CD4-positive, alpha-beta T cell treated with Interleukin-10 for 1 hour (primary cell): ENCODE measurements at regions not wholly inside any gene's neighbourhood (a gene's known extent, or its start where the extent isn't known, plus 50 kb on each side); places are given as distances from the start of the nearest gene placed in this dataset.

Experiments
- DNase-seq: peaks from one replicate; pipeline ENCODE4 v3.0.0-alpha.2; 2020

DNA sequence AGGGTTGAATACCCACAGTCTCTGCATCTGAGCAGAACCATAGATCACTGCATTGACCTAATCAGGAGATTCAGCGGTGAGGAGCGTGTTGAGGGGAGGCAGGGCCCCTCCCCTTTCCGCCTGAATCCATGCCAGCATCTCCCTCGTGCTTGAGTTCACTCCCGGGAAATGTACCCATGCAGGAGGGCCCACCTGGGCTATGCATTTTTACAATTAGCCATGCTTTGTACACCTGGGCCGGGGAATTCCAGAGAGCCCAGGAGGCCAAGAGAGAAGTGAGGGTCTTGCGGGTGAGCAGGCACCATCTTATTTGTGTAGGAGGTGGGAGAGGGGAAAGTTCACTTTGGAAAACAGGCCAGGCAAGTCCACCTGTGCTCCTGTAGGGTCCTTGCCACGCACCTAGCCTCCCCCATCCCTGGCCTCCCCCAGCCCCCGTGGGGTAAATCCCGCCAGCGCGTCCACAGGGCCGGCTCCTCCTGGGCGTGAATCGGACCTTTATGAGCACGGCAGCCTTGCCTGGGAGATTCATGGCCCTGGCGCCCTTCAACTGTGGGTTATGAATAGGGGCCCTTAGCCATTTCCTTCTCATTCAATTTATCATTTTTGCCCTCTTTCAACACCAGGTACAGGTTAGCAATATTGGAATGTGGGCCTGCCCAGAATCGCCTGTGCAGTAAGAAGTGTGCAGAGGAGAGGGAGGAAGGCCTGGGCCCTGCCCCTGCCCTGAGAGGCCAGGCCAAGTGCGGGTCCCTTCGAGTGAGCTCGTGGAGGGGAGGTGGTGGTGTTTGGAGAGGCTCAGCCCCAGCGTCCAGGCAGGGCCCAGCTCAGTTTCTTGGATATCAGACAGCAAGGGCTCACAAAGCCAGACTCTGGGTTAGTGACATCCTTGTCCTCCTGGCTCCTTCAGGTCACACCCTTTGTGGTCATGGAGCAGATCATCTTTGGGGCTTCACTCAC is 84.4 kb upstream of the ACTRT2 start:
- DNase-seq, result no peak

DNA sequence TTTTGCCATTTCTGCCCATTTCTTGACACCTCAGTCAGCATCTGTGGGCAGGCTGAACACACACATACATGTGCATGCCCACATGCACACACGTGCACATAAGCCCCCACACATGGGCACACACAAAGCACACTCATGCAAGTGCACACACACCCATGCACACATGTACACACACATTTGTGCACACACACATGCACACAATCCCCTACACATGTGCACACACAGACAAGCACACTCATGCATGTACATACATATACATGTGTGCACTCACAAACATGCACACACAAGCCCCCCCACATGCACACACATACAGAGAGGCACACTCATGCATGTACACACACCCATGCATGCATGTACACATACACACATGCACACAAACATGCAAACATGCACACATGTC is 83.5 kb upstream of the ACTRT2 start:
- DNase-seq, result no peak

DNA sequence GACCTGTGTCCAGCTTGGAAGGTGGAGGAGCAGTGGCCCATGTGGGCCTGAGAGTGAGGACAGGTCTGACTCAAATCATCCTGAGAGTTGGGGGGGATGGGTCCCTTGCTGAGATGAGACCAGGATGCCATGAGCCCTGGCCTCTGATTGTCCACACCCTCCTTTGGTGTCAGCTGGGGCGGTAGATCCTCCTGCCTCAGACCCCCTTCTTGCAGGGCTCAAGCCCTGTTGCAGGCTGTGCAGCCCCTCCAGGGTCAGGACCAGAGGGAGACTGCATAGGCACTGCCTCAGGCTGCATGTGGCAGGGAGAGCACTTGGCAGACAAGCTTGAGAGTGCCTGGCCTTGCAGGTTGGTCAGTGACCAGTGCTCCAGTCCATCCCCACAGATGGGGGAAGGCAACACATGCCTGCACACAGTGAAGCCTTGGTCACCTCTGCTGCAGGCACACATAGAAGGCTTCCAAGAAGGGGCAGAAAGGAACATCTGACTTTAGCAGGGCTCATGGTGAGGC is 82.2 kb upstream of the ACTRT2 start:
- DNase-seq, result no peak

DNA sequence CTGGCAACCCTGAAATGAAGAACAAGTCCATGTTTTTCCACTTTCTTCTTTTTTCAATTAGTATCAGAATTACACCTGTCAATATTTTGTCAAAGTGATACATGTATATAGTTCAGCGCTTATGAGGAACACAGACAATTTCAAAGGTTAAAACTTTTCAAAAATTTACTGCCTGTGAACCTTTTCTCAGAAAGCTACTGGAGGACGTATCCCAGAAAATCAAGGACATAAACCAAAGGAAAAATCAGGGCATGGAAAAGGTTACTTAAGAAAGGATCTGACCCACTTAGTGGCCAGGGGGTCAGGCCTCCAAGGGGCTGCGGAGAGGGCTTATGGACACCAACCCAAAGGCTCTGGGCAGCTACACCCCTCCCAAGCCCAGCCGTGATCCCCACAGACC is 81.1 kb upstream of the ACTRT2 start:
- no peak for DNase-seq

DNA sequence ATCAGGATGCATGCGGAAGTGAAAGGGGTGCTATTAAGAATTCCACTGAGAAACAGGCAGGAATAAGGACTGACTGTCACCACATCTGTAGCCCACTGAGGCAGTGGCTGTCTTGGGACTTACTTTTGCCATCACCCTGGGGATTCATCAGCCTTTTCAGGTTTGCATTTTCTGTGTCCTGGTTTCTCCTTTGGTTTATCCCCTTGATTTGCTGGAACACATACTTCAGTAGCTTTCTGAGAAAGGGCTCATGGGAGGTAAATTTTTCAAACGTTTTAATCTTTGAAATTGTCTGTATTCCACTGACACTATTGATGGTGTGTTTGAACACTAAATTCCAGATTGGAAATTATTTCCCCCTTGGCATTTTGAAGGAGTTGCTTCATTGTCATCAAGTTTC is 80.2 kb upstream of the ACTRT2 start:
- DNase-seq, result no peak

DNA sequence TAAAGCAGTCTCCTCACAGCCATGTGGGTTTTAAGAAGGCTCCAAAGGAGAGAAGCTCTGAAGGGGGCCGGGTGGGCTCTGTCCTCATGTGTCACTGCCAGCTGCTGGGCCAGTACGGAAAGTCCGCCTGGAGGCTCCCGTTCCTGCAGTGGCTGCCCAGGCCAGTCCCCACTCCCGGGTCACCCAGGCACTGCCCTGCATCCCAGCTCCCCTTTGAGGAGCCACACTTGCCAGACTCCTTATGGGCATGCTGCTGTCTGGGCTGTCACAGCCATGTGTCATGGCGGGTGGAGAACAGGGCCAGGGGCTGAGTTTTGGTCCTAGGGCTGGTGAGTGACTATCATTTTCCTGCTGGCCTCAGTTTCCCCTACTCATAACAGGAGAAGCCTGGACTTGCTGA is 79.4 kb upstream of the ACTRT2 start:
- DNase-seq, result no peak

DNA sequence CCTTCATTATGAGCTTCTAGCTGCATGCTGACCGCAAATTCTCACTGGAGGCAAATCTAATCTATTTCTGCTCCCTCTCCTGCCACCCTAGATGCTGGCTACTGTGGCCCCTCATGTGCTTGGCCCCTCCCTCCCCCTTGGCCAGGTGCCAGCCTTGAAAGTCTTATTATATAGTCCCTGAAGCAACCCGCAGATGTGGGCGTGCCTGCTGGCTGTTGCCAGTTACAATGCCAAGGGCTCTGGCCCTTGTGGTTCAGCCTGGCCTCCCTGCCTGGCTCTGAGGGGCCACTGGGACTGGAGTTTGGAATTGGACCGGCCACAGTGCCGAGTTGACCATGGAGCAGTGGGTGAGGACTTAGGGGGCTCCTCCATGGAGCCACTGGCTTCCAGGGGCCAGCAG is 78.9 kb upstream of the ACTRT2 start:
- no peak for DNase-seq

DNA sequence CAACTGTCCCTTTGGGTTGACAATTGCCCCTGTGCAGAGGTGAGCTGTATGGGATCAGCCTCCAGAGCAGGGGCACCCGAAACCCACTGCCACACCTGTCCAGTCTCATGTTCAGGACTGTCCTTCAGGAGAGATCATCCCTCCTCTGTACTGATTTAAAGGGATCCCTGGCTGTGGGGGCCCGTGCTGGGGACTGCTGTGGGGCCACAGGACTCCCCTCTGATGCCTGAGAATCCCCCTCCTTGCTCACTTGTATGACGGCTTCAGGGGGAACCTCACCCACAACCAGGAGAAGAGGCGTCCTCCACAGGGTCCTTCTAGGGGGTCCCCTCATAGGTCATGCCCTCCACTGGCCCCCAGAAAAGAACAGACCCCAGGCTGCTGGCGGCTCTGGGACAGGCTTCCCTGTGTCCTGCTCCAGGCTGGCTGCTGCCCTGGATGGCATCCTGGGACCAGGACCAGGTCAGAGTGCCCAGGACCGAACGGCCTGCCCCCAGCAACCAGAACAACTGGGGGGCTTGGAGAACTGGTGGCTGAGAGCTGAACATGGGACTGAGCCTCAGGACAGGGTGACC is 77.5 kb upstream of the ACTRT2 start:
- no peak for DNase-seq

DNA sequence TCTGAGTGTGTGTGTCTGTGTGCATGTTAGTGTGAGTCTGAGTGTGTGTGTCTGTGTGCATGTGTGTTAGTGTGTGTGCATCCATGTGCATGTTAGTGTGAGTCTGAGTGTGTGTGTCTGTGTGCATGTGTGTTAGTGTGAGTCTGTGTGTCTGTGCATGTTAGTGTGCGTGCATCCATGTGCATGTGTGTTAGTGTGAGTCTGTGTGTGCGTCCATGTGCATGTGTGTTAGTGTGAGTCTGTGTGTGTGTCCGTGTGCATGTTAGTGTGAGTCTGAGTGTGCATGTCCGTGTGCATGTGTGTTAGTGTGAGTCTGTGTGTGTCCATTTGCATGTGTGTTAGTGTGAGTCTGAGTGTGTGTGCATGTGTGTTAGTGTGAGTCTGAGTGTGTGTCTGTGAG is 76.6 kb upstream of the ACTRT2 start:
- no peak for DNase-seq

DNA sequence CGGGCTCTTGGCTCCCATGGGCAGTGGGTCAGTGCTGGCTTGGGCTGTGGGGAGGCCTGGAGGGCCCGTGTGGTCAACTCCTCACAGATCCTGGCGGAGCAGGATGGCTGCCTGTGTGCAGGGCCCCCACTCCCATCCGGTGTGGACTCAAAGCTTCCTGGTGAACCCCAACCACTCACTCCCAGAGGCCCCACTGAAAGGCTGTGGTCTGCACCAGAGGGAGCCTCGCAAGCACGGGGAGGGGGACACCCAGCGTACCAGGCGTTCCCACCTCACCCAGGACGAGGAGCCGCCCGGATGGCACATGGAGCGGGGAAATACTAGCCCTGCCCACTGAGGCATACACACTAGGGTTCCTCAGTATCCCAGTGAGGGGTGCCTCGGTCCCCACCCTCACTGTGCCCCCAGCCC is 75.4 kb upstream of the ACTRT2 start:
- no peak for DNase-seq

DNA sequence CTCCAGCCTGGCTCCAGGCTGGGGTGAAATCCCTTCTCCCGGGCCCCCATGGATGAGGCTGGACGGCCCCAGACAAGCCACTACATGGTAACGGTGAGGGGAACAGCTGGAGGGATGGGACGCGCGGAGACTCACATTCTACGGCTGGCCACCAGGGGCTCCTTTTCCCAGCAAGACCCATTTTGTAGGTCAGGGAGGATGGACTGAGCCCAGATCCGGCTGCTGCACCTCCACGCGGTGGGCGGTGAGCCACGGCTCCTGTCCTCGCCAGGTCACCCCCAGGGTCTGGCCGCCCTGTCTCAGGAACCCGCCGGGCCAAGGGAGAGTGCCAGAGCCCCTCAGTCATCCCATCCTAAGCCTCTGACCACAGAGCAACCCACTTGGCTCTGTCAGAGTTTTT is 75.0 kb upstream of the ACTRT2 start:
- DNase-seq, result no peak

DNA sequence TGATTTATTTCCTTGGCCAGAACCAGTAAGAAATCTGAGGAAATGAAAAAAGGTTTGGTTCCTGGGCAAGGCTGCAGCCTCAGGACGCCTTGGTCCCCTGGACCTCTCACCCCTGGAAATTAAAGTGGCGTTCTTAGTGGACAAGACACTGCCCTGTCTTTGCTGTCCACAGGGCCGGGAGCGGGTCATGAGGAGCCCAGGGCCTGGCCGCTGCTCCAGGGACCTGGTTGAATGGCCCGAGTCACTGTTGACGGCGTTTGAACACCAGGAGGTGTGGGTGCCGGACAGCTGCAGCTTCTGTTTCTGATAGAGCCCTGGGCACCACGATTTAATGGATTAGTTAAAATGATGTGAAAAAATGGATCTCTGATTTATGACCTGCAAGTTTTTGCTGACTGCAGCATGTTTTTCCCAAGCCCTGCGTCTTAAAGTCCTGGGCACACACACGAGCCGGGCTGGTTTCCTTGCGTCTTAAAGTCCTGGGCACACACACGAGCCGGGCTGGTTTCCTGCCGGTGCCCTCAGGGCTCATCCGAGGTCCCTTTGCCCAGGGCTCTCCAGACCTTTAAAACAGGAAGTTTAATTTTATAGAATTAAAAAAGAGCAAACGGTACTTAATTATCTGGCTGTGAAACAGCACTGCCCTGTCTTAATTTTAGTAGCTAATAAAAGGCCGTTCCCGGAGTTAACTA is 74.1 kb upstream of the ACTRT2 start:
- no peak for DNase-seq

DNA sequence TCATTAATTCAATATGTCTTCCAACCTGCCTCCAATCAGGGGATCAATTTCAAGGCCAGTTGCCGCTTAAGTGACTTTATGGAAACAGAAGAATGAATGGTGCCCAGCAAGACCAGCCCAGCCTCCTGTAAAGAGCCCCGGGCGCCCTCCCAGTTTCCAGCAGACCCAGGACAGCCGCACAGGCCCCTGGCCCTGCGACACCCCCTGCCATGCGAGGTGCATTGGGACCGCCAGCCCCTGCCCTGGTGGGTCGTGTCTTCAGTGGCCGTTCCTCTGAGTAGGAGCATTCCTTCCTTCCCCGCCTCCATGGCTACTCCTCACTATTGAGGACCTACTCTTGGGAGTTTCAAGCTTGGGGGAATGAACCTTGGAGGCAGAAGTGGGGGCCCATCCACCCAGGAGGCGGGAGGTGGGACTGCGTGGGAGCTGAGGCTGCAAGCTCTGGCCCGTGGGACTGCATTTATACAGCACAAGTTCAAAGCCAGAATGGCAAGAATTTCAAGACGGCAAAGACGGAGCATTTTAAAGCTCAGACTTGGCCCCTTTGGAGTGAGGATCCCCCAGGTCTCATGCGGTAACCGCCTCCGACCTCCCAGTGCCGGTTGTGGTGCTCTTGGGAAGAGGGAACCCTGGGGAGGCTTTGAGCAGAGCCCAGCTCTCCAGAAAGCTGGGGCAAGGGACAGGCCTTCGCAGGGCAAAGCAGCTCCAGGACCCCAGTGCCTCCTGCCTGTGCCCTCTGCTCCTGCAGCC is 73.1 kb upstream of the ACTRT2 start:
- DNase-seq, result no peak

DNA sequence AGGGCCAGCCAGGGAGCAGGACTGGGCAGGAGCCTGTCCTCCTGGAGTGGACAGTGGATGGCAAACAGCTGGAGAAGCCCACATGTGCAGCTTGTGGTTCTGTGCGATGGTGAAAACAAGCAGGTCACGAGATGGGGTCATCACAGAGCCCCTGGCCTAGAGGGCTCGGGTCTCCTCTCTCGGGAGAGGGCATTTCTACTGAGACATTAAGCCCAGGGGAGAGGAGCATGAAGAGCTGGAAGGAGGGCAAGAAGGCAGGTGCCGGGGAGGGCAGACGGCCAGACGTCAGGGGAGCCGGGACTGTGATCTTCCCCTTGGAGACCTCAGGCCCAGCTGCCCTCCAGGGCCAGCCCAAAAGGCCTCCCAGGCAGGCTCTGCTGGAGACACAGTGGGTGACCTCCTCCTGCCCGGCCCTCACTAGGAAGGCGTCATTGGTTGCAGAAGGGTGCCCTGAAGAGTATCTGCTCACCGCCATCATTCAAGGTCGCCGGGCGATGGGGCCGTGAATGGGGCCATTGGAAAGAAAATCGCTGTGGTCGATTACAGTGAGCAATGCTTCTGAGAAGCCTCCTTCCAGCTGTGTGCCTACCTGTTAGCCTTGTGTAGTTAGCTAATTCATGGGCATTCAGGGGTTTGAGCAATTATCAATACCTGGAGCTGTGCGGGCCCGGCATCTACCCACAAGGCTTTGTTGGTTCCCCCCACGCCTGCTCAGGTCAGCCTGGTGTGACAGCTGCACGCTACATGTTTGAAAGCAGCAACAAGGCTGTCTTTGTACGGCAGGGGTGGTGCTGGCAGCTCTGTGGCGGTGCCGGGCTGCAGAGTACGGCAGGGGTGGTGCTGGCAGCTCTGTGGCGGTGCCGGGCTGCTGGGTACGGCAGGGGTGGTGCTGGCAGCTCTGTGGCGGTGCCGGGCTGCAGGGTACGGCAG is 72.3 kb upstream of the ACTRT2 start:
- DNase-seq, result no peak

DNA sequence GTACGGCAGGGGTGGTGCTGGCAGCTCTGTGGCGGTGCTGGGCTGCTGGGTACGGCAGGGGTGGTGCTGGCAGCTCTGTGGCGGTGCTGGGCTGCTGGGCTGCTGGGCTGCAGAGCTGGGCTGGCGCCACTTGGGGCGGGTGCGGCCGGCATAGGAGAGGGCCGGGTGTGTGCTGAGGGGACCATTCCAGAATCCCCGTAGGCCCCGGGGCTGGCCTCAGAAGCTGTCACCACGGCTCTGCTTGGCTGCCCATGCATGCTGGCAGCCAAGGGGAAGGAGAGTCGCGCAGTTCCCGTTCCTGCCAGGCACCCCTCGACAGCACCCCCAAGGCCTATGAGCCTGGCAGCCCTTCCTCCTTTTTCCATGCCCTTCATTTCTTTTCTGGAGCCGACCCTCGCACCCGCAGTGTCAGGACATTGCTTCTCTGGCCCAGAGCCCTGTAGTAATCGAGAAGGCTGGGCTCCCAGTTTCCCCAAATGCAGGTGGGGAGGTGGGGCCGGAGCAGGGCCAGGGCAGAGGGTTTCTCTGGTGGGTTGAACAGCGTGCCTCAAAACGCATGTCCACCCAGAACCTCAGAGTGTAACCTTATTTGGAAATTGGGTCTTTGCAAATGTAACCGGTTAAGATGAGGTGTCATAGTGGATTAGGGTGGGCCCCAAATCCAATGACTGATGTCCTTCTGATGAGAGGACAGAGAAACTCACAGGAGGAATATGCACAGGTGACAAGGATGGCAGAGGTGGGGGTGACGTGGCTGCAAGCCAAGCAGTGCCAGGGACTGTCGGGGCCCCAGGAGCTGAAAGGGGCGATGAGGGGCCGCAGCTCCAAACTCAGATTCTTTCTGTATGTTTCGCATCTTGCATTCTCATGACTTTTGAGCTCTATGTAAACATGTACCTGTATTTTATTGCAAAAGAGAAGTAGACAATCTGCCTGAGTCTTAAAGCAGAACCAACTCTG is 71.0 kb upstream of the ACTRT2 start:
- no peak for DNase-seq

DNA sequence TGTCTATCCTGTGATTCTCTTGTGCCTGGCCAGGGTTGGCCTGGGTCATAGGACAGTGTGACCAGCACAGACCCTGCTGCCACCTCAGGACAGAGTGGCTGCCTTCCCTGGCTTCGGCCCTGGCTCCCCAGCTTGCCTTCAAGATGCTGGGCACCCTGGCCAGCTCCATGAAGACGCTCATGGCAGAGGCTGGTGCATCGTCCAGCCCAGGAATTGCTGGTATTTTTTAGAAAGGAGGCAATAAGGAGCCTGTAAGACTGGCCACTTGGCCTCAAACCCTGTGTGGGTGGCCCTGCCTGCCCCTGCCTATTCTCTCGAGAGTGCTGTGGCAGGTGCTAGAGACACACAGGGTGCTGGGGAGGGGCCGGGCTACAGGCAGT is 70.4 kb upstream of the ACTRT2 start:
- no peak for DNase-seq

DNA sequence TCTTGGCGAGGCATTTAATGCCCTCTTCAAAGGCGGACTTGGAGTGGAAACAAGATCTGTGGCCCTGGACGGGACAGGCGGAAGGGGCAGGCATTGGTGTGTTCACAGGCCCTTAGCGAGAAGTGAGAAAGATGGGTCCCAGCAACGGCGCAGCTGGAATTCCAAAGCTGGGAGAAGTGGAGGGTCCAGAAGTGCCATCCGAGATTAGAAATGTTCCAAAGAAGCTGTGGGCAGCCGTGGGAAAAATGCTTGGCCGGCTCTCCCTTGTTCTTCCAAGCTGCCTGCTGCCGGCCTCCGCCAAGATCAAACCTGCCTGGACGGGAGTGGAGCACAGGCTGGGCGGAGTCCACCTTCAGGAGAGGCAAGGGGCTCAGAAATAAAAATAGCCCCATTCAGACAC is 69.4 kb upstream of the ACTRT2 start:
- DNase-seq, result no peak

DNA sequence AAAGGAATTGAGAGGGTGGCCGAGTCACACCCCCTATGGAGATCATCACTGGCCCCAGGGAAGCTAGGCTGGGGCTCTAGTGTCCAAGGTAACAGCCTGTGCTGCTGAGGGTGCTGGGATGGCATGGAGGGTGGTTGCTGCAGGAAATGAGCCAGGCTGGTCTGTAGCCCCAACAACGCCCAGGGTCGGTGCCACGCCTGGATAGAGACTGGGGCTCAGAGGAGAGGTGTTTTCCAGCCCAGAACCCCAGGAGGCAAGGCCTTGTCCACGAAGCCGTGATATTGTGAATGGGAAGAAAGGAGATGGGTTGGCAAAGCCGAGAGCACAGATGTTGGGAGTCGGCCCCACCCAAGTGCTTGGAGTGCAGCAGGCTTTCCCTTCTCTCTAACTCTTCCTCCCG is 68.9 kb upstream of the ACTRT2 start:
- no peak for DNase-seq

DNA sequence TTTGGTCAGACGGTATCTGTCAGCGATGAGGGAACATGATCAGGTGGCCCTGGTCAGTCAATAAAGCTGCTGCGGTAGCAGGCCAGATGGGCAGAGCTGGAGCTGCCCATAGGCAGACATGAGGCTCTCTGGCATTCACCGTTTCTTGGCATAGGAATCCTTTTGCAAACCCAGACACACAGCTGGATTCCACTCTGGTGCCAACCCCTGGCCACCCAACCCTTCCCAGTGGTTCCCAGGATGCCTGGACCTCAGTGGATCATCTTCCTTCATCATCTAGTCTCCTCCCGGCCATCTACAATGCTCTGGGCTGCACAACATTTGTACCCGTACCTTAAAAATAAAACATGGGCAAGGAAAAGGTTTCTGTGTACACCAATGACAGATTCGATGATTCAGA is 68.3 kb upstream of the ACTRT2 start:
- no peak for DNase-seq

DNA sequence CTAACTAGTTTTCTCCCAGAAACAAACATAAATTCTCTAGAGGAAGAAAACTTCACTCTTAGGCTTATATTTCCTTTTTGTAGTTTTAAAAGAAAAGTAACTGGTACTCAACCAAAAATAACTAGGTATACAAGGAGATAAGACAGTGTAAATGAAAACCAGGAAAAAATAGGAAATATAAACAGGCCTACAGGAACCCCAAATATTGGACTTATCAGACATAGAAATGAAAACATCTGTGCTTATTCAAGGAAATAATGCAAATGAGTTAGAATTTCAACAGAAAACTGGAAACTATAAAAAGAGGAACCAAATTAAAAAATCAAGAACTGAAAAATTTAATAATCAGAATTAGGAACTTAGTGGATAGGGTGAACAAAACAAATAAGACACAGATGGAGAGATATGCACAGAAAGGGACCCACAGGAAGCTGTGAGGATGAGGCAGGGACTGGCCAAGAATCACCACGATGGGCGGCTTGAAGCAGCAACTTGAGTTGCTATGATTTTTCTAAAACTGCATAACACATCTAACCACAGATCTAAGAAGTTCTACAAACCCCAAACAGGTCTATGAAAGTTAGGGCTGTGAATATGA is 67.5 kb upstream of the ACTRT2 start:
- no peak for DNase-seq
